ENCODE measurements at regions not wholly inside any gene's neighbourhood (a gene's known extent, or its start where the extent isn't known, plus 50 kb on each side); places are given as distances from the start of the nearest gene placed in this dataset.
"Not testable (repeated sequence)": the region's sequence is repeated elsewhere in the genome, so short reads cannot be mapped to it uniquely, and the experiment has no call there.

GRCh38 chr6:140554421-140554820 is 1180.0 kb upstream of the CITED2 start:
- no peak for DNase-seq

GRCh38 chr6:140548366-140548765 is 1173.9 kb upstream of the CITED2 start:
- no peak for DNase-seq

GRCh38 chr6:140546640-140547039 is 1172.2 kb upstream of the CITED2 start:
- no peak for DNase-seq

GRCh38 chr6:140544431-140544830 is 1170.0 kb upstream of the CITED2 start:
- DNase-seq: no peak

- no peak for DNase-seq
Measured at GRCh38 chr6:140542863-140543262, 1168.4 kb upstream of the CITED2 start.

- DNase-seq: no peak
Measured at GRCh38 chr6:140541288-140541687, 1166.8 kb upstream of the CITED2 start.

GRCh38 chr6:140540743-140541142 is 1166.3 kb upstream of the CITED2 start:
- no peak for DNase-seq

GRCh38 chr6:140538926-140539325 is 1164.5 kb upstream of the CITED2 start:
- no peak for DNase-seq

- no peak for DNase-seq
Measured at GRCh38 chr6:140537834-140538705, 1163.6 kb upstream of the CITED2 start.

GRCh38 chr6:140537211-140537610 is 1162.8 kb upstream of the CITED2 start:
- no peak for DNase-seq

GRCh38 chr6:140535511-140535910 is 1161.1 kb upstream of the CITED2 start:
- no peak for DNase-seq

GRCh38 chr6:140533526-140533925 is 1159.1 kb upstream of the CITED2 start:
- no peak for DNase-seq

GRCh38 chr6:140504776-140505175 is 1130.3 kb upstream of the CITED2 start:
- no peak for DNase-seq

- no peak for DNase-seq
Measured at GRCh38 chr6:140500849-140501248, 1126.4 kb upstream of the CITED2 start.

- DNase-seq: no peak
Measured at GRCh38 chr6:140499607-140500006, 1125.2 kb upstream of the CITED2 start.

- DNase-seq: no peak
Measured at GRCh38 chr6:140494321-140495108, 1120.1 kb upstream of the CITED2 start.

- not testable (repeated sequence) for DNase-seq
Measured at GRCh38 chr6:140493470-140493869, 1119.0 kb upstream of the CITED2 start.

GRCh38 chr6:140490081-140490480 is 1115.6 kb upstream of the CITED2 start:
- no peak for DNase-seq

GRCh38 chr6:140487586-140487985 is 1113.1 kb upstream of the CITED2 start:
- no peak for DNase-seq

GRCh38 chr6:140486450-140487361 is 1112.3 kb upstream of the CITED2 start:
- no peak for DNase-seq

- no peak for DNase-seq
Measured at GRCh38 chr6:140485740-140486449, 1111.4 kb upstream of the CITED2 start.

- no peak for DNase-seq
Measured at GRCh38 chr6:140480852-140481251, 1106.4 kb upstream of the CITED2 start.
